ENCODE measurements at regions not wholly inside any gene's neighbourhood (a gene's known extent, or its start where the extent isn't known, plus 50 kb on each side); places are given as distances from the start of the nearest gene placed in this dataset.

DNA sequence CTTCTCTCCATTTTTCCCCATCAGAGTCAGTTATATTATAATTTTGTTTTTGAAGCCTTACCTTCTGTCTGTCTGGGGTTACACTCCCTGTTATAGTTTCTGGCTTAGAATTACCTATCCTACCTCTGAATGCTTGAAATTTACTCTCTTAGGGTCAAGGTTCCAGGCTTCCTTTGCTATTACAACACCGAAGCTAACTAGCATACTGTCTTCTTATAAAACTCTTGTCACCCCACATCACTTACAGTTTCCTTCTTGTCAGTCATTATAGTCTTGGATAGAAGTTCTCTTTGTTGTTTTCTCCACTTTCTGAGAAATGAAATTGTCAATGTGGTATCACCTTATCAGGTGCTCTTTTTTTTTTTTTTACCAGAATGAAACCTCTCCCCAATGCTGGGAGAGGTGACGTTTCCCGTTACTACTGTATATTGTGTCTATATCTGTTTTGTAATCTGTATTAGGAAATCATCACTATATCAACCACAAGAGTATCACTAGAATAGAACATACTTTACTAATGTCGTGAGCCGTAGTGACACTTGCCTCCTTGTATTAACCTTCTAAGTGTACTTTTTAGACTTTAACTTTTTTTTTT, 69.2 kb upstream of the PSMA6 start:
- no peak for DNase-seq

DNA sequence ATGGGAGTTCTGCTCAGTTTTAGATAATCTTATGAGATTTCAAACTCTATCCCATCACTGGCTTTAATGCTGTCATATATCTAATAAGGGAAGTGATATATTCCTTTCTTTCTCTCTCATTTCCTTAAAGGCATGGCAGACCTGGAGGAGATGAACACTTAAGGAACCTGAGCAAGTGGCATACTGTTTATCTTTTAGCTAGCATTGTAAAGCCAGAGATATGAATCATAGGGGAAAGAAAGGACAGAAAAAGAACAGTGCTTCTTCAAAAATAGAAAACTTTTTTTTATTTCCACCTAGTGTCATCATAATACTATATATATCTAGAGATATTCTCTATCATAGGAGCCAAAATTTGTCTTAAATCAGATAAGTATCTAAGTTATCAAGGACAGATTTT, 68.3 kb upstream of the PSMA6 start:
- no peak for DNase-seq

DNA sequence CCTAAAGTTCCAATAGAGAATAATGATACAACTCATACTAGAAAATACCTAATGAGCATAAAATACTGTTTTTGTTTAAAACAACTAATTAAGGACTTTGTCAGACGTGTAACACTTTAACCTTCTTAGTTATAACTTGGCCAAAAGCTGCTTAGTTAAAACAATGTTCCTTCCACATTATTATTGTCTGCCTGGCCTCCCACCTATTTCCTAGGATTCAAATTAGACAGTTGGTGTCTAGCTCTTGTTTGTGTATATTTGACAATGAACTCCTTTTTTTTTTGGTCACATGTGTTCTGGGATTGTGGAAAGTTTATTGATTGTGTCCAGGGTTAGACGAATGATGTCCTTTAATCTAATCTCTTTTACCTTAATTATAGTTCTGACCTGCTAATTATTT, 67.6 kb upstream of the PSMA6 start:
- no peak for DNase-seq

DNA sequence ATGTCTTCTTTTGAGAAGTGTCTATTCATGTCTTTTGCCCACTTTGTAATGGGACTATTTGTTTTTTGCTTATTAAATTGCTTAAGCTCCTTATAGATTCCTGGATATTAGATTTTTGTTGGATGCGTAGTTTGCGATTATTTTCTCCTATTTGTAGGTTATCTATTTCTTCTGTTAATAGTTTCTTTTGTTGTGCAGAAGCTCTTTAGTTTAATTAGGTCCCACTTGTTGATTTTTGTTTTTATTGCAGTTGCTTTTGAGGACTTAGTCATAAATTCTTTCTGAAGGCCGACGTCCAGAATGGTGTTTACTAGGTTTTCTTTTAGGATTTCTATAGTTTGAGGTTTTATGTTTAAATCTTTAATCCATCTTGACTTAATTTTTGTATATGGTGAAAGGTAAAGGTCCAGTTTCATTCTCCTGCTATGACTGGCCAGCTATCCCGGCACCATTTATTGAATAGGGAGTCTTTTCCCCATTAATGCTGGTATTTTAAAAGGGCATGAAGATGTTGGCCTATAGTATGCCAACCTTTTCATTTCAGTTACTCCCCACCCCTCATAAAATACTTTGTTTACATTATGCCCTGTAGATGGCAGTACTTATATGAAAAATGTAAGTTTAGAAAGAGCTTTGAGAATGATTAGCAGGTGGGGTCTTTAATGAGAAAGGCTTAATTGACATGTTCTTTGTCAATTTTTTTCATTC, 62.9 kb upstream of the PSMA6 start:
- DNase-seq = no peak

DNA sequence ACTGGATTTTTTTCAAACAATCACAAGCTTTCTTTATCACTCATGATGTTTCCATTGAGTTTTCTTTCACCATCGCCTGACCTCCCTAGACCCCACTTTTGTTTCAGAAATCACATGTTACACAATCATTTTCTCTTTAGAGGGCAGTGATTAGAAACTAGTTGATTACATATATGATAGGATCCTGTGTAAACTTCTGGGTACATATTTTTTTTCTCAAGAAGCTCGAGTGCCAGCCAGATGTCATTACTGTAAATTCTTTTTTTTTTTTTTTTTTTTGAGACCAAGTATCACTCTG, 62.4 kb upstream of the PSMA6 start:
- no peak for DNase-seq

DNA sequence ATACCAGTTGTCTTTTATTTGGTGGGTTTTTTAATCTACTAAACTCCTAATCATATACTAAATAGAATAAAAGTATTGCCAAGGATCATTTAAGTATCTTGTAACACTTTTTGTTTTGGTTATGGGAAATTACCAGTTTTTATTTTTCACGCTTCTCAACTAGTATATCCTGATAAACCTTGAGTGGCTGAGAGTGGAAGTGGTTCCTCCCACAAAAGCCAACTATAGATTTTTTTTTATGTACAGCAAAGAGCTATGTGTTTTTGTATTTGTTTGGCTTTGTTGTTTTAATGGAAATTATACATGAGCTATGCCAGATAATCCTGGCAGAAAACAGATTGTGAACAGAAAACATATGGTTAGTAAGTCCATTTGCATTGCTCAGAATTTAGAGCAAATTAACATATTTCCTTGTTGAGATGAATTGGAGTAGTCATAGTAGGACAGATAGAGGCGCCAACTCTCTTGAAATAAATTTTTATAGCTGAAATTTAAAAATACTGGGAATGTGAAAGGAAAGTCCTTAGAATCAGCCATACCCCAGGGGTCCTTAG, 60.9 kb upstream of the PSMA6 start:
- no peak for DNase-seq

DNA sequence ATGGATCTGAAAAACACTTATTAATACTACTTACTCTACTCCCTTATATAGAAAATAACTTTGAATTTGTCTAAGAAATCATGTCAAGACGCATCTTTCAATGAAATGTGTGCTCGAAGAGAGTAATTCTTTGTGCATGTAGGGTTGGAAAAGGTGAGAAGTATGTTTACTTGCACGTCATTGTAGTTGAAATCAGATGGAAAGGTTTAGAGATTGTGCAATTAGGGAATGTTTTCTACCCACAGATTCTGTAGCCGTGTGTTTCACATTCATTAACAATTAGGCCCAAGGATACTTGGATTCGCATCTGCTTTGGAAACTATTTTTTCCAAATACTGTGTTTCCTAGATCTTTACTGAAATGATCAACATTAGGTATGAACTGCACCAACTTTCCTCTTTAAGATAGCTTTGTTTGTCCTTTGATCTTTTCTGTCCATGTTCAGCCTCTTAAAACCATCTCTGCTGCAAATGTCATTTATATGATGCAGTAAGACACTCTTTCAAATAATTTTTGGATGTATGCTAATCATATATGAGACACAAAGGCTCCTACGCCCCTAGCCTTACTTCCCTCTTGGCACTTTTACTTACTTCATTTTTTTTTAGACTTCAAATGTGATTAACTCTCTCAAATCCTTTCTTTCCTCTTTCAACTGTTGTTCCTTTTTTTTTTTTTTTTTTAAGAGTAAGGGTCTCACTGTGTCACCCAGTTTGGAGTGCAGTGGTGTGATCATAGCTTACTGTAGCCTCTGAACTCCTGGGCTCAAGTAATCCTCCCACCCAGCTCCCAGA, 58.0 kb upstream of the PSMA6 start:
- no peak for DNase-seq

DNA sequence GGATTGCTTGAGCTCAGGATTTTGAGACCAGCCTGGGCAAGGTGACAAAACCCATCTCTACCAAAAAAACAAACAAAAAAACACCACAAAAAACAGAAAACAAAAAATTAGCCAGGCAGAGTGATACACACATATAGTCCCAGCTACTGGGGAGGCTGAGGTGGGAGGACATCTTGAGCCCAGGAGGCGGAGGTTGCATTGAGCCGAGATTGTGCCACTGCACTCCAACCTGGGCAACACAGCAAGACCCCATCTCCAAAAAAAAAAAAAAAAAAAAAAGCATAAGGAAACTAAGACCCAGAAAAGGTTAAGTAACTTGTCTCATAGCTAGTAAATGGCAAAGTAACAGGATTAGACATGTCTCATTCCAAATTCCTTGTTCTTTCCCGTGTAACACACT, 56.3 kb upstream of the PSMA6 start:
- no peak for DNase-seq

DNA sequence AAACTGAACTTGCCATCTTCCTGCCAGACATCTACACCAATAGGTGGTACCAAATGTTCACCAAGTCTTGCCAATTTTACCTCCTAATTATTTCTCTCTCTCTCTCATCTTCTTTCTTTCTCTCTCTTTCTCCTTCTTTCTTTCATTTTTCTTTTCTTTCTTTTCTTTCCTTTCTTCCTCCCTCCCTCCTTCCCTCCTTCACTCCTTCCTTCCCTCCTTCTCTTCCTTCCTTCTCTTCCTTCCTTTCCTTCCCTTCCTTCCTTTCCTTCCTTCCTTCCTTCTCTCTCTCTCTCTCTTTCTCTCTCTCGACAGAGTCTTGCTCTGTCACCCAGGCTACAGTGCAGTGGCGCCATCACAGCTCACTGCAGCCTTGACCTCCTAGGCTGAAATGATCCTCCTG, 55.4 kb upstream of the PSMA6 start:
- DNase-seq = no peak

DNA sequence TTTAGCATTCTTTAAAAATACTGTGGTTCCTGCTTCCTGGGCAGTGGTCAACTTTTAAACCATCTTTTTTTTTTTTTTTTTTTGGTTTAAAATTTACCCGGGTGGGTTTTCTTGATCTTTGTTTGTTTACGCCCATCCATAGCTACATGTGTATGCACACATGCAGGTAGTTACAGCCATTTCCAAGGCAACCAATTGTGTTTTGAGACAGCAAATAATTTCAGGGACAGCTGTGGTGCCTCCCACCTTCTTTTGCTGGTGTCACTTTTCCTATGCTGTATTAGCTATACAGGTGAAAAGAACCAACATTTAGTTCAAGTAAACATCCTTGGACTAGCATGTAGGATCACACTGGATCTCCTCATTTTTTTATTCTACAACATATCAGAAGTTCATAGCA, 52.0 kb upstream of the PSMA6 start:
- DNase-seq = no peak

Measured in DMS79 (cell line).